ENCODE measurements at regions not wholly inside any gene's neighbourhood (a gene's known extent, or its start where the extent isn't known, plus 50 kb on each side); places are given as distances from the start of the nearest gene placed in this dataset.

DNA sequence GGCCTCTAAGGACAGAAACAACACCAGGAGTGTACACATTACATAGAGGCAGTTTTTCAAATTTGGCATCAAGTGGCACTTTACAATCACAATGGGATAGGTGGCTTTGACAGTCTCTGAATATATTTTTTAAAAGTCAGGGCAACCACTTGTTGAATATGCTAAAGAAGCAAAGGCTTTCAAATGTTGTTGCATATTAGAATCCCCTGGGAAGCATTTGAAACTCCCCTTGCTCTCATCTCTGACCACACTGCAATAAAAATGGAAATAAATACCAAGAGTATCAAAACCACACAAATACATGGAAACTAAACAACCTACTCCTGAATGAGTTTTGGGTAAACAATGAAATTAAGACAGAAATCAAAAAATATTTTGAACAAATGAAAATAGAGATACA, 106.5 kb upstream of the RAB11FIP2 start:
- Mint-ChIP-seq H3K4me1 (peaks cover 5% of the 10 kb centered on the region), H3K36me3 (no peaks in the 10 kb centered on the region), H3K27ac (no peak overlapping the region), H3K4me3 (no peak overlapping the region), H3K27me3 (ENCODE audit: low read depth) (peaks cover 10% of the 10 kb centered on the region), H3K9me3 (peaks cover 28% of the 10 kb centered on the region)
- no peak for TF ChIP-seq CTCF (IDR thresholded peaks at IDR 0.05; ENCODE audit: unreplicated experiment)
- no peak for DNase-seq (ENCODE audit: low spot score in 2 of 2, unreplicated experiment in 2 of 2)

DNA sequence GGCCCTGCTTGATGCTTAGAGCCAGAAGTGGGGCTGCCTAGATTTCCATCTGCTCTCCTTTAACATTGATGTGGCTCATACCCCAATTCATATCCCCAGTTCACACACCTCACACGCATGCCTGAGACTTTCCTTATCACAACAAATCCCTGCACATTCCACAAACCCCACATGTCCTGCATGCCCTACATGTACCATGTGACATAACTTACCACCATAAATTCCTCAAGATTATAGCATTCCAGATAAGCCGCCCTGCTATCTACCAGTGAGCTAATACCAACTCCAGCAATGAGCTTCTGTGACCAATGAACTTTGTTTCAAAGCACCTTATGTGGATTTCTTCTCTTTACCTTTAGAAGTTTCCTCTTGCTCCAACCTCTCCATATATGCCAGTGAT, 104.7 kb upstream of the RAB11FIP2 start:
- H3K4me3 Mint-ChIP-seq, result no peak overlapping the region
- H3K4me1 Mint-ChIP-seq, result peaks cover 5% of the 10 kb centered on the region
- H3K27ac Mint-ChIP-seq, result no peak overlapping the region
- DNase-seq (ENCODE audit: low spot score in 2 of 2, unreplicated experiment in 2 of 2), result no peak
- peaks cover 26% of the 10 kb centered on the region for H3K9me3 Mint-ChIP-seq
- peaks cover 11% of the 10 kb centered on the region for H3K27me3 Mint-ChIP-seq (ENCODE audit: low read depth)
- TF ChIP-seq CTCF (IDR thresholded peaks at IDR 0.05; ENCODE audit: unreplicated experiment), result no peak
- no peaks in the 10 kb centered on the region for H3K36me3 Mint-ChIP-seq

DNA sequence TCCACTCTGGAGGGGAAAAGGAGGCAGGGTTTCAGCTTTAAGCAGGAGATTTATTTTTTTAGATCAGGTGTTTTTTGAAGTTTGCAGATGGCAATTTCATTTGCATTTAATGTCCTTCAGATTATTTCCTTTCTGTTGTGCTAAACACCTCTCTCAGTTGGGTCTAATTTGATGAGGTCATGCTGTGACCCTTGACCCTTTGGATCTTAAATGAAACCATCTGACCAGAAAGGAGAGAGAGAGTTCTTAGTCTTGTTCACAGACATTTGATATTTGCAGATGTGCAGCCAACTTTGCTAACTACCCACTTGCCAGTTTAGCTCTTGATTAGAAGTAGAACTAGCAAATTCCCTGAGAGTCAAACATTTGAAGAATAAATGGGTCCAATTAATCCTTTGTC, 101.5 kb upstream of the RAB11FIP2 start:
- no peak for TF ChIP-seq CTCF (IDR thresholded peaks at IDR 0.05; ENCODE audit: unreplicated experiment)

DNA sequence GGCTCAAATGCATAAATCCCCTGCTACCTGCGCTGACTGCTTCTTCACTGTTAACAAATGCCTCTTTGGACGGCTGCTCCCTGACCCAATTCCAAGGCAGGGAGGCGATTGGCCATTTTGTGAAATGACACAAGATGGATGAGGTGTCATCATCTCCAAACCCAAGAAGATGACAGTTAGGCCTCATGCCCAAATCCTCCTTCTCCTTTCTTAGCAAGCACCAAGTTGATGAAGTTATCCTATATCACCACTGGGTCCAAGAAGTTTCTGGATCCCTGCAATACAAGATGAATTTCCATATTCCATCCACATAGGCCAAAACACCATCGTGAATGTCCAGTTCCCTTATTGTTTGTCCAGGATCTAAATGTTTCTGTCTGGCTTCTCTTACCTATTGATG, 98.5 kb upstream of the RAB11FIP2 start:
- Mint-ChIP-seq H3K27ac (peak overlapping the region; percentile 71), H3K4me1 (peaks cover 15% of the 10 kb centered on the region), H3K9me3 (peaks cover 6% of the 10 kb centered on the region), H3K27me3 (ENCODE audit: low read depth) (peaks cover 27% of the 10 kb centered on the region), H3K4me3 (no peak overlapping the region), H3K36me3 (no peaks in the 10 kb centered on the region)
- TF ChIP-seq CTCF (IDR thresholded peaks at IDR 0.05; ENCODE audit: unreplicated experiment), result no peak
- no peak for DNase-seq (ENCODE audit: low spot score in 2 of 2, unreplicated experiment in 2 of 2)

More for the DNA sequence above, 101.5 kb upstream of the RAB11FIP2 start:
- peaks cover 23% of the 10 kb centered on the region for H3K27me3 Mint-ChIP-seq (ENCODE audit: low read depth)
- no peak for DNase-seq (ENCODE audit: low spot score in 2 of 2, unreplicated experiment in 2 of 2)
- H3K27ac Mint-ChIP-seq, result no peak overlapping the region
- H3K36me3 Mint-ChIP-seq, result no peaks in the 10 kb centered on the region
- H3K4me1 Mint-ChIP-seq, result peaks cover 14% of the 10 kb centered on the region
- peaks cover 6% of the 10 kb centered on the region for H3K9me3 Mint-ChIP-seq
- no peak overlapping the region for H3K4me3 Mint-ChIP-seq

GRCh38 chr10:118141471-118141870, 94.7 kb upstream of the RAB11FIP2 start:
- Mint-ChIP-seq H3K4me1 (peaks cover 15% of the 10 kb centered on the region), H3K27ac (no peak overlapping the region), H3K27me3 (ENCODE audit: low read depth) (peaks cover 18% of the 10 kb centered on the region), H3K4me3 (no peak overlapping the region), H3K9me3 (no peaks in the 10 kb centered on the region), H3K36me3 (no peaks in the 10 kb centered on the region)
- DNase-seq (ENCODE audit: low spot score in 2 of 2, unreplicated experiment in 2 of 2), result no peak
- no peak for TF ChIP-seq CTCF (IDR thresholded peaks at IDR 0.05; ENCODE audit: unreplicated experiment)

GRCh38 chr10:118139321-118139720, 92.6 kb upstream of the RAB11FIP2 start:
- peaks cover 10% of the 10 kb centered on the region for H3K4me1 Mint-ChIP-seq
- no peak overlapping the region for H3K27ac Mint-ChIP-seq
- H3K9me3 Mint-ChIP-seq, result peaks cover 4% of the 10 kb centered on the region
- no peak for DNase-seq (ENCODE audit: low spot score in 2 of 2, unreplicated experiment in 2 of 2)
- no peak overlapping the region for H3K4me3 Mint-ChIP-seq
- no peak for TF ChIP-seq CTCF (IDR thresholded peaks at IDR 0.05; ENCODE audit: unreplicated experiment)
- no peaks in the 10 kb centered on the region for H3K36me3 Mint-ChIP-seq
- peaks cover 8% of the 10 kb centered on the region for H3K27me3 Mint-ChIP-seq (ENCODE audit: low read depth)
